Type B pancreatic cell (in vitro differentiated cells): ENCODE measurements at regions not wholly inside any gene's neighbourhood (a gene's known extent, or its start where the extent isn't known, plus 50 kb on each side); places are given as distances from the start of the nearest gene placed in this dataset.

Experiments used
- DNase-seq: peaks from one replicate; pipeline ENCODE4 v3.0.0; 2021; ENCODE audit warnings: mixed read lengths; ENCODE audit not compliant: unreplicated experiment; ENCODE audit errors: extremely low spot score
- H3K27ac Mint-ChIP-seq: 2 replicates; pipeline ENCODE4 v1.8.0; 2021; ENCODE audit warnings: mild to moderate bottlenecking, mixed read lengths
- H3K27me3 Mint-ChIP-seq: 2 replicates; pipeline ENCODE4 v1.8.0; 2021; ENCODE audit warnings: mixed read lengths
- H3K36me3 Mint-ChIP-seq: 2 replicates; pipeline ENCODE4 v1.8.0; 2021; ENCODE audit warnings: mixed read lengths
- H3K4me1 Mint-ChIP-seq: one replicate; pipeline ENCODE4 v1.8.0; 2021; ENCODE audit warnings: mixed read lengths; ENCODE audit not compliant: unreplicated experiment
- H3K4me3 Mint-ChIP-seq: 2 replicates; pipeline ENCODE4 v1.8.0; 2021; ENCODE audit warnings: mild to moderate bottlenecking, mixed read lengths
- H3K9me3 Mint-ChIP-seq: 2 replicates; pipeline ENCODE4 v1.8.0; 2021; ENCODE audit warnings: mixed read lengths
- TF ChIP-seq, protein P1 (sequence below): fragments of 200-600 bp; sonication (generic); conservative IDR thresholded peaks from 2 replicates; pipeline ENCODE4 v1.5.0; 2021; ENCODE audit warnings: antibody characterized with exemption, mild to moderate bottlenecking

DNA sequence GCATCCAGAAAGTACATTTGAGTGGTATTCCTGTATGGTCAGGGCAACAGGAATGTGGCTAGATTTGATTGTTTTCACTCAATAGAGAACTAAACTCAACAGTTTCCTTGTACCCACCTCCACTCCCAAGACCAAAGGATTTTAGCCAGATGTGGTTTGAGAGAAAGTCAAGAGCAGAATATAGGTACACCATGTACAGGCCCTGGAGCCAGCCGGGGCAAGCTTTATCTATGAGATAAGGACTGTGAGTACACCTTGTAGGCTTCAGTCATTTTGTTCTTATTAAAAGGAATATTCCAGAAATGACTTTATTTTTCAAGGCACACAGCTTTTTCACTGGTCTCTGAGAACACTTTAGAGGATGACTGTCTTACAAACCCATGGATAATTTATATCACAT lies 192.4 kb upstream of the JUN start:
- Mint-ChIP-seq H3K27me3 (no peaks in the 10 kb centered on the region), H3K36me3 (no peaks in the 10 kb centered on the region), H3K4me3 (no peak overlapping the region), H3K9me3 (no peaks in the 10 kb centered on the region), H3K27ac (no peak overlapping the region), H3K4me1 (peaks cover 5% of the 10 kb centered on the region)
- no peak for DNase-seq
- TF ChIP-seq, protein P1, sequence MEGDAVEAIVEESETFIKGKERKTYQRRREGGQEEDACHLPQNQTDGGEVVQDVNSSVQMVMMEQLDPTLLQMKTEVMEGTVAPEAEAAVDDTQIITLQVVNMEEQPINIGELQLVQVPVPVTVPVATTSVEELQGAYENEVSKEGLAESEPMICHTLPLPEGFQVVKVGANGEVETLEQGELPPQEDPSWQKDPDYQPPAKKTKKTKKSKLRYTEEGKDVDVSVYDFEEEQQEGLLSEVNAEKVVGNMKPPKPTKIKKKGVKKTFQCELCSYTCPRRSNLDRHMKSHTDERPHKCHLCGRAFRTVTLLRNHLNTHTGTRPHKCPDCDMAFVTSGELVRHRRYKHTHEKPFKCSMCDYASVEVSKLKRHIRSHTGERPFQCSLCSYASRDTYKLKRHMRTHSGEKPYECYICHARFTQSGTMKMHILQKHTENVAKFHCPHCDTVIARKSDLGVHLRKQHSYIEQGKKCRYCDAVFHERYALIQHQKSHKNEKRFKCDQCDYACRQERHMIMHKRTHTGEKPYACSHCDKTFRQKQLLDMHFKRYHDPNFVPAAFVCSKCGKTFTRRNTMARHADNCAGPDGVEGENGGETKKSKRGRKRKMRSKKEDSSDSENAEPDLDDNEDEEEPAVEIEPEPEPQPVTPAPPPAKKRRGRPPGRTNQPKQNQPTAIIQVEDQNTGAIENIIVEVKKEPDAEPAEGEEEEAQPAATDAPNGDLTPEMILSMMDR = no peak

- H3K4me1 Mint-ChIP-seq = peaks cover 18% of the 10 kb centered on the region
- H3K27ac Mint-ChIP-seq = no peak overlapping the region
Measured at GRCh38 chr1:58977598-58977997, 193.8 kb upstream of the JUN start.

GRCh38 chr1:58978096-58978495 lies 194.2 kb upstream of the JUN start:
- H3K9me3 Mint-ChIP-seq = no peaks in the 10 kb centered on the region

More at GRCh38 chr1:58977598-58977997, 193.8 kb upstream of the JUN start:
- Mint-ChIP-seq H3K4me3 (no peak overlapping the region), H3K27me3 (no peaks in the 10 kb centered on the region), H3K9me3 (no peaks in the 10 kb centered on the region), H3K36me3 (no peaks in the 10 kb centered on the region)
- DNase-seq = no peak
- TF ChIP-seq, protein P1 = no peak

DNA sequence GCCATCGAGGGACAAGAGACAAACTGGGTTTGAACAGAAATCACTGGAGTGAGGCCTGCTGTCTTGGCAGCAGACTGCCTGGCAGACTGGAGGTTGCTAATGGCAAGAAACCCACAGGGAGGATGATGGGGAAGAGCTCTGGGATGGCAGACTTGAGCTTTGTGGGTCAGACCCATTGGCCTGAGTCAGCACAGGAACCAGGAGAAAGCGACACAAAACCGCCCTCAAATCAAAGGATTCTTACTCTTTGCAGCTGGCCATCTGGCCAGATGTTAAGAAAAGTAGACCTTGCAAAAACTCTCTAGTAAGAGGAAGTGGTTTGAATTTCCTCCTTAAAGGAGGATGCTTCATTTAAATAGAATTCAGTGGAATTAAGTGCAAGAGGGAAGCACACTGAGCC lies 195.2 kb upstream of the JUN start:
- no peak for DNase-seq
- Mint-ChIP-seq H3K4me1 (peaks cover 31% of the 10 kb centered on the region), H3K36me3 (no peaks in the 10 kb centered on the region), H3K4me3 (no peak overlapping the region), H3K27me3 (no peaks in the 10 kb centered on the region), H3K9me3 (no peaks in the 10 kb centered on the region), H3K27ac (no peak overlapping the region)
- TF ChIP-seq, protein P1 = no peak

More at GRCh38 chr1:58978096-58978495, 194.2 kb upstream of the JUN start:
- Mint-ChIP-seq H3K4me1 (peaks cover 23% of the 10 kb centered on the region), H3K4me3 (no peak overlapping the region), H3K27me3 (no peaks in the 10 kb centered on the region), H3K27ac (no peak overlapping the region), H3K36me3 (no peaks in the 10 kb centered on the region)
- no peak for DNase-seq
- TF ChIP-seq, protein P1 = no peak

DNA sequence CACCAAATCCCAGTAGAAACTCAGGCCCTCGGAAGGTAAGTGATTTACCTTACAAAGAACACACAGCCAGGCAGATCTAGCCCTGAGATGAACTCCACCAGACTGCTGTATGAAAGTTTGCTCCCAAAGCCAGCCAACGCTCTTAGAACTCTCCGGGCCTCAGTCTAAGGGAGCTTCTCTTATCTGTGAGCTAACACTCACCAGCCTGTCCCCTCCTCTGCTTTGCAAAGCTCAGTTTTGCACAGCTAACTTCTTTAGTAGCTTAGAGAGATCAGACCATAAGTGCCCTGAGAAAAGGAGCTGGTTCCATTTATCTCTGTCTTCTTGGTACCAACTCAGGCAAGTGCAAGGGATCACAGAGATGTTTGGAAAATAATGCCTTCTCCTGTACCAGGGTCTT lies 195.8 kb upstream of the JUN start:
- Mint-ChIP-seq H3K36me3 (no peaks in the 10 kb centered on the region), H3K27ac (no peak overlapping the region), H3K9me3 (no peaks in the 10 kb centered on the region), H3K4me1 (peaks cover 31% of the 10 kb centered on the region), H3K4me3 (no peak overlapping the region), H3K27me3 (no peaks in the 10 kb centered on the region)
- TF ChIP-seq, protein P1 = no peak
- no peak for DNase-seq

DNA sequence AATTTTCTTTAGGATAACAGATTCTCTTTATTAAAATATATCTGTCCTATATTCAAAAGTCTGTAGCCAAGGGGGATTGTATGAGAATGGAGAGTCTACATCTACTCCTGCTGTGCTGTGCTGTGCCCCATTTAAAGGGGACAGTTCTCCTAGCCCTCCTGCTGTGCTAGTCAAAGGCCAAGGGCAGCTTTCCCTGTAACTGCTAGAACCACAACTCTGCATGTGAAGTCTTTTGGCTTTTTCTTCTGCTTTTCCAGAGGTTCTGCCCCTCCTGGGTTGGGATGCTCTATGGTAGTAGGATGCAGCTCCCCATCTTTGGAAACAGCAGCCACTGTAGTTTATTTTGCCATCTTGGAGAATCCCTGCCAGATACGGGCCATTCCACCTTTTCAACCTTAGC lies 197.5 kb upstream of the JUN start:
- TF ChIP-seq, protein P1 = no peak
- Mint-ChIP-seq H3K9me3 (peaks cover 3% of the 10 kb centered on the region), H3K27ac (no peak overlapping the region), H3K27me3 (no peaks in the 10 kb centered on the region), H3K36me3 (no peaks in the 10 kb centered on the region), H3K4me3 (no peak overlapping the region), H3K4me1 (peaks cover 31% of the 10 kb centered on the region)
- DNase-seq = no peak
